Activated CD8-positive, alpha-beta memory T cell treated with anti-CD3 and anti-CD28 coated beads for 1 hour (primary cell): ENCODE measurements at regions not wholly inside any gene's neighbourhood (a gene's known extent, or its start where the extent isn't known, plus 50 kb on each side); places are given as distances from the start of the nearest gene placed in this dataset.
"Not testable (repeated sequence)": the region's sequence is repeated elsewhere in the genome, so short reads cannot be mapped to it uniquely, and the experiment has no call there.

ENCODE experiments used
- DNase-seq, 2 donors: peaks; one replicate each; pipeline ENCODE4 v3.0.0-alpha.2; 2020; ENCODE audit warnings: low read depth in 1 of 2; ENCODE audit errors: extremely low read depth in 1 of 2

DNA sequence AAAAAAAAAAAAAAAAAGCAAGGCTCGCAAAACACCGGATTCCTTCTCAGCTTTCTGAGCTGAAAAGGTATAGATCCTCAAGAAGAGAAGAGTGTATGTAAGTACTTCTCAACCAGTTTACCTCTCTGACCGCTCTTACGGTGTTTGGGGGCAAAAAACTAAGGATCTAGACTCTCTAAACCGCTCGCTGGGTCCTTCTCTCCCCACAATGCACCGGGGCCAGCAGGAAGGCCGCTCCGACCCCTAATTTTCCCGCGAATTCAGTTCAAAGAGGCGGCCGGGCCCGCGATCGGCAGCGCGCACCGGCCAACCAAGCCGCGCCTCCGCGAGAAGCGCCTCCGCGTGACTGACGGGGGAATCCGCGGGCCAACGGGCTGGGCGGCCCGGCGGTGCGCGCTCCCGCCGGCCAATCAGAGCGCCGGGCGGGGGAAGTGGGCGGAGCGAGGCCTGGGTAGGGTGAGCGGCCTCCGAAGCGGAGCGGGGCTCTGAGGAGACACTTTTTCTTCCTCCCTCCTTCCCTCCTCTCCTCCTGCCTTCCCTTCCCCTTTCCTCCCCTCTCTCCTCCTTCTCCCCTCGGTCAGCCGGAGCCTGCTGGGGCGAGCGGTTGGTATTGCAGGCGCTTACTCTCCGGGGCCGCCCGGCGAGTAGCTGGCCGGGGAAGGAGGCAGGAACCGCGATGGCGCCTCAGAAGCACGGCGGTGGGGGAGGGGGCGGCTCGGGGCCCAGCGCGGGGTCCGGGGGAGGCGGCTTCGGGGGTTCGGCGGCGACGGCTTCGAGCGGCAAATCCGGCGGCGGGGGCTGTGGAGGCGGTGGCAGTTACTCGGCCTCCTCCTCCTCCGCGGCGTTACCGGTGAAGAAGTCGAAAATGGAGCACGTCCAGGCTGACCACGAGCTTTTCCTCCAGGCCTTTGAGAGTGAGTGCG is 93.0 kb downstream of the CRLF3 start:
- peak; percentile 46 to 72 for DNase-seq

DNA sequence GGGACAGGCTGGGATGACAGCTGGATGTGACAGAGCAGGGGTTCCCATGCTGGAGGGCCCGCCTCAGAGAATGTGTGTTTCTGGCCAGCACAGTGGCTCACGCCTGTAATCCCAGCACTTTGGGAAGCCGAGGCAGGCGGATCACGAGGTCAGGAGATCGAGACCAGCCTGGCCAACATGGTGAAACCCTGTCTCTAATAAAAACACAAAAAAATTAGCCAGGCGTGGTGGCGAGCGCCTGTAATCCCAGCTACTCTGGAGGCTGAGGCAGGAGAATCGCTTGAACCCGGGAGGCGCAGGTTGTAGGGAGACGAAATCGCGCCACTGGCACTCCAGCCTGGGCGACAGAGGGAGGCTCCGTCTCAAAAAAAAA is 93.7 kb downstream of the CRLF3 start:
- DNase-seq, result not testable (repeated sequence)

- DNase-seq, result not testable (repeated sequence)
Observed at GRCh38 chr17:30730171-30730836, 94.2 kb downstream of the CRLF3 start.

- DNase-seq, result not testable (repeated sequence)
Observed at GRCh38 chr17:30729471-30730170, 94.9 kb downstream of the CRLF3 start.

GRCh38 chr17:30727517-30727916 is 97.0 kb downstream of the CRLF3 start:
- DNase-seq, result not testable (repeated sequence)

DNA sequence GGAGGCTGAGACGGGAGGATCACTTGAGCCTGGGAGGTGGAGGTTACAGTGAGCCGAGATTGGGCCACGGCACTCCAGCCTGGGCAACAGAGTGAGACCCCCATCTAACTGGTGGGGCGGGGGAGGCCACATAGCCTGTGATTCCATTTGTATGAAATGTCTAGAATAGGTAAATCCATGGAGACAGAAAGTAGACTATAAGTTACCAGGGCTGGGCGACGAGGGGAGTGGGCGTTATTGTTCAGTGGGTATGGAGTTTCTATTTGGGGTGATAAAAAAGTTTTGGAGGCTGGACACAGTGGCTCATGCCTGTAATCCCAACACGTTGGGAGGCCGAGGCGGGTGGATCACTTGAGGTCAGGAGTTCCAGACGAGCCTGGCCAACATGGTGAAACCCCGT is 97.8 kb downstream of the CRLF3 start:
- not testable (repeated sequence) for DNase-seq

DNA sequence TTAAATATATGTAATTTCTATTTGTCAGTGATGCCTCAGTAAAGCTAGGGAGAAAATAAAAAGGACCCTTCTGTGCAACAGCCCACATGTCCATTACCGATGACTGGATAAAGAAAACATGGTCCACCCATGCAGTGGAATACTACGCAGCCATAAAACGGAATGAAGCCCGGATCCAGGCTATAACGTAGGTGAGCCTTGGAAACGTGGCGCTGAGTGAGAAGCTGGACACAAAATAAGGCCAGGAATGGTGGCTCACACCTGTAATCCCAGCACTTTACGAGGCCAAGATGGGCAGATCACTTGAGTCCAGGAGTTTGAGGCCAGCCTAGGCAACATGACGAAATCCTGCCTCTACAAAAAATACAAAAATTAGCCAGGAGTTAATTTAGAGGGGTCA is 98.2 kb downstream of the CRLF3 start:
- DNase-seq, result not testable (repeated sequence)

DNA sequence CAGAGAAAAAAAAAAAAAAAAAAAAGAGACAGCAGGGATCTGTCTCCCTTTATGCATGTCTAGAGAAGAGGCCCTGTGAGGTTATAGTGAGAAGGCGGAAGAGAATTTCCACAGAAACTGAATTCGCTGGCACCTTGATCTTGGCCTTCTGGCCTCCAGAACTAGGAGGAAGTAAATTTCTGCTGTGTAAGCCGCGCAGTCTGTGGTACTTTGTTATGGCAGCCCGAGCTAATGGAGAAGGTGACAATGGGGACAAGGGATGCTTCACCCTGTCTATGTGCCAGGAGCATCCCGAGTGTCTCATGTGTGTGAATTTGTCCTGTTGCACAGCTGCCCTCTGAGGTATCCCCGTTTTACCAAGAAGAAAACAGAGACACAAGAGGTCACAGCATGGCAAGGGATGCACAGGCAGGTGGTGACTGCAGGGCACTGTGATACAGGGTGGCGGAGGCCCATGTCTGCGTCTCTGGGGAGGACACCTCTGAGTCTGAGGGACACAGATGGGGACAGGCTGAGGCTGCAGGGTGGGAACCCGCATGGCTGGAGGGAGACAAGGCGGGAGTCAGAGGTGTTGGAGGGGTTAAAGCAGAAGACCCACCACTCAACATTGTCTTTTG is 100.3 kb downstream of the CRLF3 start:
- not testable (repeated sequence) for DNase-seq

DNA sequence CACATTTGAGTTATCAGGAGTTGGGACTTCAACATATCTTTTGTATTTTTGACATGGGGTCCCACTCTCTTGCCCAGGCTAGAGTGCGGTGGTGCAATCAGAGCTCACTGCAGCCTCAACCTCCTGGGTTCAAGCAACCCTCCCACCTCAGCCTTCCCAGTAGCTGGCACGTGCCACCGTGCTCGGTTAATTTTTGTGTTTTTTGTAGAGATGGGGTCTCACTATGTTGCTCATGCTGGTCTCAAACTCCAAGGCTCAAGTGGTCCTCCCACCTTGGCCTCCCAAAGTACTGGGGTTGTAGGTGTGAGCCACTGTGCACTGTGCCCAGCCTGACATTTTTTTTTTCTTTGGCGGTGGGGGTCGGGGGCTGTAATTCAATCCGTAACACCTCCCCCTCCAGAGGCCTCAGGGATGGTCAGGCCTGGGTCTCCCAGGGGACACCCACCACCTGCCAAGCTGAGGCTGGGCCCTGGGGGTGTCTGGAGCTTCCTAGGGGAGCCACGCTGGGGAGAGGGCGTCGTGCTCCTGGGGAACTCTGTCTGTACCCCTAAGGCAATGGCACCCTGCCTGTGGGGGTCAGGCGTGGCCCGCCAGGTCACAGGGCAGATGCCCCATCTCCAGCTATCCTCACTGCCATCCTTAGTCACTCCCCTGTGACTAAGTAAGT is 102.2 kb downstream of the CRLF3 start:
- not testable (repeated sequence) for DNase-seq

GRCh38 chr17:30720971-30721370 is 103.5 kb downstream of the CRLF3 start:
- DNase-seq, result not testable (repeated sequence)

GRCh38 chr17:30720013-30720471 is 104.5 kb downstream of the CRLF3 start:
- DNase-seq, result no peak

DNA sequence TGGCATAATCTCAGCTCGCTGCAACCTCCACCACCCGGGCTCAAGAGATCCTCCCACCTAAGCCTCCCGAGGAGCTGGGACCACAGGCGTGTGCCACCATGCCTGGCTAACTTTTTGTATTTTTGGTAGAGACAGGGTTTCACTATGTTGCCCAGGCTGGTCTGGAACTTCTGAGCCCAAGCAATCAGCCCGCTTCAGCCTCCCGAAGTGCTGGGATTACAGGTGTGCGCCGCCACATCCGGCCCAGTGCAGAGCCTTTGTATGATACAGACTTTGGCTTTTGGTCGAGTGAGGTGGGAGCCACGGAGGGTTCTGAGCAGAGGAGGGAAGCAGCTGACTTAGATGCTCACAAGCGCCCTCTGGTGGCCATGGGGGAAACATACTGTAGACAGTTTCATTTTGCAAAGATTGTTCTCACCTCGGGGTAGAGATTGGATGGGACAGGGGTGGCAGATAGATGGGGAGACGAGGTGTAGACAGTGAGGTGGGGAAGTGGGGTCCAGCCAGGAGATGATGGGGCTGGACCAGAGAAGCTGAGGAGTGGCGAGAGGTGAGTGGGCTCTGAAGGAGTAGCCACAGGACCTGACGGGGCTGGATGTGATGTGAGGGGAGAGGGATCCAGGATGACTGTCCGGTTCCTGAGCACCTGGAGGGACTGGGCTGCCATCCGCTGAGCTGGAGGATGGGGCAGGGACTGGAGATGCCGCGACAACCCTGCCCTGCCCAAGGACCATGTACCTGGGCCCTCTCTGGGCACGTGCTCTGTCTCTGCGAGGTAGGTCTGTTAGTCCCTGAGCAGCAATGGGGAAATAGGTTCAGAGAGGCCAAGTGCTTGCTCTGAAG is 105.1 kb downstream of the CRLF3 start:
- peak; percentile 51 to 77 for DNase-seq

DNA sequence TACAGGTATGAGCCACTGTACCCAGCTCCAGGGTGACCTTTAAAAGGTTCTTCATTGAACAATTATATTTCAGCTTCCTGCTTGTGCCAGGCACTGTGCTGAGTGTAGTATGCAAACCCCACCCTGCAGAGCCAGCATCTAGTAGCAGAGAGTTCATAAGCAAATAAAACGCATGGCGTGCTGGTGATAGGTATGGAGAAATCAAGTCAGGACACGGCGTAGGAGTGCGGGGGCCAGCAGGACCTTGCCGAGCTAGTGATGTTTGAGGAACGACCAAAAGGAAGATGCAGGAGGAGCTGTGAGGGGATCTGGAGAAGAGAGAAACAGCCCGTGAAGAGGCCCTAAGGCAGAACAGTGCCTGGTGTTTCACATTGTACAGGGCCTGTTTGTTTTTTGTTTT is 105.8 kb downstream of the CRLF3 start:
- not testable (repeated sequence) for DNase-seq

DNA sequence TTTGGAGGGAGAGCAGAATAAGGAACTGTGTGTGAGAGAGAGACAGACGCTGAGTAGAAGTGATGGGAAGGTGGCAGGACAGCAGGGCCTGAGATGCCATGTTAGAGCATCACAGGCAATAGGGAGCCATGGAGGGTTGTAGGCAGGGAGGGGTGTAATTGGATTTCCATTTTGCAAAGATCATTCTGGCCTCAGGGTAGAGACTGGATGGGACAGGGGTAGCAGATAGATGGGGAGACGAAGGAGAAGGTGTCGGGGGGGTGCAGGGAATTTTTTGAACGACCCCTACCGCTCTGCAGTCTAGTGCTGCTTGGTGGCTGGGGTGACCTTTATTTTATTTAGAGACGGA is 106.4 kb downstream of the CRLF3 start:
- DNase-seq, result not testable (repeated sequence)

DNA sequence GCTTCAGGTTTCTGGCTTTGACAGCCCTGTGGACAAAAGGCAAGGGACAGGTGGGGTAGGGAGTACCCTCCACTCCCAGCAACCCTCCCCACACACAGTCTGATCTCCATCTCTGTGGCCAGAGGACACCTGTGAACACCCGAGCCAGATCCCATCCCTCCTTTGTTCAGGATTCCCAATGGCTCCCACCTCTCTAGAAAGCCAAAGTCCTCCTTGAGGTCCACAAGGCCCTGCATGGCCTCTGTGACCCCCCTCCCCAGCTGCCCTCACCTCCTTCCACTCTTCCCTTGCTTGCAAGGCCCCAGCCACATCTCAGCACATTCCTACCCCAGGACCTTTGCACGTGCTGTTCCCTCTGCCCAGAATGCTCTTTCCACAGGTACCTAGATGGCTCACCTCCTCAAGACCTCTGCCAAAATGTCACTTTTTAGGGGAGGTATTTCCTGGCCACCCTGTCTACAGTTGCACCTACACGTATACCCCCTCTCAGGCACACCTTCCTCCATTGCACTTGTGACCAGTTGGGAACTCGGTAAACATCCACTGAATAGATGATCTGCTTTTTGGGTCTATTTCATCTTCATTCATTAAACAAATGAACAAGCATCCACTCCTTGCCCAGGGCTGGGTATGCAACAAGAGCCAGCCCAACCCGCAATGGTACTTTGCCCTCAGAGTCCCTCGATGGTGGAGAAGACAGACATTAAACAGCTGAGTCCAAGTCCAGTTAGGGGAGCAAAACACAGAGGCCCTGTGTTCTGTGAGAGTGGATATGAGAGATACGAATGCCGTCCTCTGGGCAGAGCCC is 107.0 kb downstream of the CRLF3 start:
- DNase-seq, result no peak

DNA sequence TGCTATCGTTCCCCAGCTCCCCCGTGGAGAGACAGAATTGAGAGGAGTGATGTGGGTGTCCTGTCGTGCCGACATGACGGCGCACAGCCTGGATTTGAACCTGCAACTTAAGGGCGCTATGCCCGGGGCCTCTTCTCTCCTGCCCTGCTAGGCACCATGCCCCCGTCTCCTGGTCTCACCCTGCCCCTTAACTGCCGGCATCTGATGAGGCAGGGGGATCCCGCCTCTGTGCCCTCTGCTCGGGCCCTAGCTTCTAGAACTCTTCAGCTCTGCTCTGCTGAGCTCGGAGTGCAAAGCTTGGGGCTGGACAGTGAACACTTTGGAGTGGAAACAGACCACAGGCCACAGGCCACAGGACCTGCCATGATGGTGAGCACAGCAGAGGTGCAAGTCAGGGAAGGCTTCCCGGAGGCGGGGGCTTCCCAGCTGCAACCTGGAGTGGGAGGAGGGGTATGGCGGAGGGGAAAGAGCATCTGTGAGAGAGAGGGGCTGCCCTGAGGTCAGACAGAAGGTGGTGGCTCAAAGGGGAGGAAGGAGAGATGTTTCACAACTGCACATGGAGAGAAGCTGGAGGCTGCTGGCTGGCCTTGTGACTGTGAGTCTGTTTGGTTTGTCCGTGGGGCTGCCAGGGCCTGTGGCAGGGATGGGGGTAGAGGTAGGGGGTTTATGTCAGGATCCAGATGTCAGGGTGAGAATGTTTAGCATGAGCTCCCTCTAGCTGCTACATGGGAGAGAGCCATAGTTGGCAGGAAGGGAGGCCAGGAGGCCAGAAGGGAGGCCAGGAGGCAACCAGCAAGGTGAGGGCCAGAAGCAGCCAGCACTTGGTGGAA is 107.8 kb downstream of the CRLF3 start:
- DNase-seq, result no peak

DNA sequence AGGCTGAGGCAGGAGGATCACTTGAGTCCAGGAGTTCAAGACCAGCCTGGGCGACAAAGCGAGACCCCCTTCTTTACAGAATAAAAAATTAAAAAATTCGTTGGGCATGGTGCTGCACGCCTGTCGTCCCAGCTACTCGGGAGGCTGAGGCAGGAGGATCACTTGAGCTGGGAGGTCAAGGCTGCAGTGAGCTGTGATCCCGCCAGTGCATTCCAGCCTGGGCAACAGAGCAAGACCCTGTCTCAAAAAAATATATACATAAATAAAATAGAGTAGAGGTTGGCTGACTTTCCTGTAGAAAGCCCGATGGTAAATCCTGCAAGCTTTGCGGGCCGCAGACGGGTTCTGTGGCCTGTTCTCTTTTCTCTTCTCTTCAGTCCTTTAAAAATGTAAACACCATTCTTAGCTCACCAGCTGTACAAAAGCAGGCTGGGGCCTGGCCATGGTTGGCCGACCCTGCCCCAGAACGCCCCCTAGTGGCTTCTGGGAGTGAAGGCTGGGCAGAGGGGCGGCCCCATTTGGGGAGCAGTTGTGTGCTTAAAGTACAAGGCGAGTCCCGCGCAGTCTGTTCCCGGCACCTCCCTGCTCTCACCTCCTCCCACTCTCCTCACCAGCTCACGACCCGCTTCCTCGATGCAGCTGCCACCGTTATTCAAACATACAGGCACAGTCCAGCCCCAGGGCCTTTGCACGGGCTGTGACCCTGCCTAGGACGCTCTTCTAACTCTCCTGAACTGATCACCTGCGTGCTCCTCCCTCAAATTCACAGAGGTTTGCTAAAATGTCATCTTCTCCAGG is 109.5 kb downstream of the CRLF3 start:
- DNase-seq, result not testable (repeated sequence)
